Sigmoid colon (tissue), 6 donors: ENCODE measurements at regions not wholly inside any gene's neighbourhood (a gene's known extent, or its start where the extent isn't known, plus 50 kb on each side); places are given as distances from the start of the nearest gene placed in this dataset.

Source experiments
- DNase-seq: peaks from one replicate; pipeline ENCODE4 v3.0.0-alpha.2; 2019
- H3K27ac ChIP-seq, 4 donors: fragments of 200-600 bp; sonication (generic); one replicate each; pipeline ENCODE4 v1.5.1; 2016 to 2019; ENCODE audit warnings: mild to moderate bottlenecking in 1 of 4
- H3K27me3 ChIP-seq, 3 donors: fragments of 200-600 bp; sonication (generic); one replicate each; pipeline ENCODE4 v1.5.1; 2019; ENCODE audit warnings: mild to moderate bottlenecking in 1 of 3
- H3K36me3 ChIP-seq, 4 donors: fragments of 200-600 bp; sonication (generic); one replicate each; pipeline ENCODE4 v1.5.1; 2016 to 2019
- H3K4me1 ChIP-seq, 4 donors: fragments of 200-600 bp; sonication (generic); one replicate each; pipeline ENCODE4 v1.5.1; 2017 to 2019
- H3K4me3 ChIP-seq, 4 donors: fragments of 200-600 bp; sonication (generic); one replicate each; pipeline ENCODE4 v1.5.1; 2017 to 2019; ENCODE audit warnings: mild to moderate bottlenecking in 2 of 4, moderate library complexity in 1 of 4
- H3K9me3 ChIP-seq, 4 donors: fragments of 200-600 bp in 3 of 4; sonication (generic) in 3 of 4; one replicate each; pipeline versions ENCODE4 v1.5.1 to v1.6.1; 2013 to 2019
- CTCF ChIP-seq, 4 experiments: fragments of 450-650 bp in 3 of 4; fragments of 200-600 bp in 1 of 4; IDR thresholded peaks; one replicate each; pipeline ENCODE4 v1.5.1; 2016 to 2019; ENCODE audit warnings: antibody characterized with exemption in 4 of 4, mild to moderate bottlenecking in 3 of 4, moderate library complexity in 2 of 4
- EP300 ChIP-seq, 4 donors: sonication (generic); formaldehyde crosslinking; IDR thresholded peaks; one replicate each; pipeline ENCODE4 v1.6.1; 2017; ENCODE audit warnings: antibody characterized with exemption in 4 of 4
- POLR2A ChIP-seq, 2 donors: fragments of 450-650 bp; IDR thresholded peaks; one replicate each; pipeline ENCODE4 v1.6.1; 2016; ENCODE audit warnings: antibody characterized with exemption in 2 of 2, mild to moderate bottlenecking in 2 of 2, moderate library complexity in 2 of 2
- POLR2AphosphoS5 ChIP-seq, 4 donors: sonication (generic); formaldehyde crosslinking; IDR thresholded peaks; one replicate each; pipeline ENCODE4 v1.6.1; 2017; ENCODE audit warnings: antibody characterized with exemption in 4 of 4
- WGBS, 2 donors: extraction: QIAGEN DNeasy Blood & Tissue Kit; methylation state at CpG; one replicate each; pipeline ENCODE4 v1.1.7; 2013; 5-methylcytosine and 5-hydroxymethylcytosine counted together
- intact Hi-C: fragments of 100-400 bp; cut with DNase I; formaldehyde crosslinking; loops from one replicate; pipeline ENCODE4 v1.15.1; 2023
- donor health status: healthy with polysubstance abuse.
- donor health status: healthy.

GRCh38 chr21:38625000-38625399, 126.7 kb upstream of the ERG start:
- Histone ChIP-seq H3K27ac (no peak overlapping the region), H3K4me1 (no peaks in the 10 kb centered on the region), H3K4me3 (no peak overlapping the region), H3K9me3 (peaks cover 0 to 1% (median 0%) of the 10 kb centered on the region in 4 donors), H3K27me3 (peaks cover 0 to 5% (median 0%) of the 10 kb centered on the region in 3 donors), H3K36me3 (no peaks in the 10 kb centered on the region)
- intact Hi-C loops = no loop called here
- TF ChIP-seq CTCF (IDR thresholded peaks at IDR 0.05) = no peak
- TF ChIP-seq POLR2A (IDR thresholded peaks at IDR 0.05) = no peak
- TF ChIP-seq EP300 (IDR thresholded peaks at IDR 0.05) = no peak
- no peak for TF ChIP-seq POLR2AphosphoS5 (IDR thresholded peaks at IDR 0.05)
- DNase-seq = no peak
- WGBS, 2 donors = 93 to 96% methylated on average over 1 of the region's 1 CpG

- peaks cover 0 to 3% (median 0%) of the 10 kb centered on the region in 4 donors for H3K9me3 ChIP-seq
- TF ChIP-seq POLR2AphosphoS5 (IDR thresholded peaks at IDR 0.05) (no peak), EP300 (IDR thresholded peaks at IDR 0.05) (no peak), POLR2A (IDR thresholded peaks at IDR 0.05) (no peak), CTCF (IDR thresholded peaks at IDR 0.05) (no peak)
- no peaks in the 10 kb centered on the region for H3K4me1 ChIP-seq
- intact Hi-C loops = no loop called here
- peaks cover 0 to 6% (median 5%) of the 10 kb centered on the region in 3 donors for H3K27me3 ChIP-seq
- no peak for DNase-seq
- 90 to 95% methylated on average over 3 of the region's 3 CpGs for WGBS, 2 donors
- no peaks in the 10 kb centered on the region for H3K36me3 ChIP-seq
- no peak overlapping the region for H3K4me3 ChIP-seq
- H3K27ac ChIP-seq = no peak overlapping the region
Observed at GRCh38 chr21:38626306-38626705, 128.0 kb upstream of the ERG start.

- H3K27ac ChIP-seq = no peak overlapping the region
- H3K9me3 ChIP-seq = peaks cover 0 to 3% (median 0%) of the 10 kb centered on the region in 4 donors
- 86 to 91% methylated on average over 3 of the region's 3 CpGs for WGBS, 2 donors
- H3K27me3 ChIP-seq = peaks cover 0 to 9% (median 5%) of the 10 kb centered on the region in 3 donors
- H3K4me1 ChIP-seq = no peaks in the 10 kb centered on the region
- no peak for DNase-seq
- intact Hi-C loops = no loop called here
- no peak for TF ChIP-seq EP300 (IDR thresholded peaks at IDR 0.05)
- no peak for TF ChIP-seq CTCF (IDR thresholded peaks at IDR 0.05)
- no peak for TF ChIP-seq POLR2AphosphoS5 (IDR thresholded peaks at IDR 0.05)
- TF ChIP-seq POLR2A (IDR thresholded peaks at IDR 0.05) = no peak
- H3K36me3 ChIP-seq = no peaks in the 10 kb centered on the region
- no peak overlapping the region for H3K4me3 ChIP-seq
Observed at GRCh38 chr21:38628349-38628748, 130.1 kb upstream of the ERG start.

- H3K27me3 ChIP-seq = peaks cover 0 to 9% (median 0%) of the 10 kb centered on the region in 3 donors
- H3K27ac ChIP-seq = no peak overlapping the region
- intact Hi-C loops = no loop called here
- no peak overlapping the region for H3K4me3 ChIP-seq
- peaks cover 0 to 3% (median 0%) of the 10 kb centered on the region in 4 donors for H3K9me3 ChIP-seq
- no peaks in the 10 kb centered on the region for H3K36me3 ChIP-seq
- no peak for DNase-seq
- 72 to 82% methylated on average over 6 of the region's 6 CpGs for WGBS, 2 donors
- no peaks in the 10 kb centered on the region for H3K4me1 ChIP-seq
- TF ChIP-seq CTCF (IDR thresholded peaks at IDR 0.05) (no peak), POLR2AphosphoS5 (IDR thresholded peaks at IDR 0.05) (no peak), EP300 (IDR thresholded peaks at IDR 0.05) (no peak), POLR2A (IDR thresholded peaks at IDR 0.05) (no peak)
Observed at GRCh38 chr21:38631206-38631605, 132.9 kb upstream of the ERG start.

GRCh38 chr21:38631676-38632075, 133.4 kb upstream of the ERG start:
- Histone ChIP-seq H3K4me1 (no peaks in the 10 kb centered on the region), H3K4me3 (no peak overlapping the region), H3K9me3 (peaks cover 0 to 3% (median 0%) of the 10 kb centered on the region in 4 donors), H3K36me3 (no peaks in the 10 kb centered on the region), H3K27me3 (peaks cover 0 to 9% (median 0%) of the 10 kb centered on the region in 3 donors), H3K27ac (no peak overlapping the region)
- intact Hi-C loops = no loop called here
- TF ChIP-seq POLR2AphosphoS5 (IDR thresholded peaks at IDR 0.05) = no peak
- DNase-seq = no peak
- 85 to 86% methylated on average over 5 of the region's 5 CpGs for WGBS, 2 donors
